ENCODE measurements at regions not wholly inside any gene's neighbourhood (a gene's known extent, or its start where the extent isn't known, plus 50 kb on each side); places are given as distances from the start of the nearest gene placed in this dataset.

DNA sequence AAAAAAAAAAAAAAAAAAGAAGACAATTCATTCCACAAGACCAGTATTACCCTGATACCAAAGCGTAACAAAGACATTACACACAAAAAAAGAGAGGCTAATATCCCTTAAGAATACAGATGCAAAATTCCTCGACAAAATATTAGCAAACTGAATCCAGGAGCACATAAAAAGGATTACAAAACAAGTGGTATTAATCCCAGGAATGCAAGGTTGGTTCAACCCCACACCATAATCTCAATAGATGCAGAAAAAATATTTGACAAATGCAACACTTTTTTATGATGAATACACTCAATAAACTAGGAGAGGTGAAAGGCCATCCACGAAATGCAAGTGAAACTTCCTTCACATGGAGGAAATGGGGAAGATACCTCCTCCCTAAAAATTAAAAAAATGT is 80.1 kb upstream of the TLR4 start:
- TF ChIP-seq, protein P1, sequence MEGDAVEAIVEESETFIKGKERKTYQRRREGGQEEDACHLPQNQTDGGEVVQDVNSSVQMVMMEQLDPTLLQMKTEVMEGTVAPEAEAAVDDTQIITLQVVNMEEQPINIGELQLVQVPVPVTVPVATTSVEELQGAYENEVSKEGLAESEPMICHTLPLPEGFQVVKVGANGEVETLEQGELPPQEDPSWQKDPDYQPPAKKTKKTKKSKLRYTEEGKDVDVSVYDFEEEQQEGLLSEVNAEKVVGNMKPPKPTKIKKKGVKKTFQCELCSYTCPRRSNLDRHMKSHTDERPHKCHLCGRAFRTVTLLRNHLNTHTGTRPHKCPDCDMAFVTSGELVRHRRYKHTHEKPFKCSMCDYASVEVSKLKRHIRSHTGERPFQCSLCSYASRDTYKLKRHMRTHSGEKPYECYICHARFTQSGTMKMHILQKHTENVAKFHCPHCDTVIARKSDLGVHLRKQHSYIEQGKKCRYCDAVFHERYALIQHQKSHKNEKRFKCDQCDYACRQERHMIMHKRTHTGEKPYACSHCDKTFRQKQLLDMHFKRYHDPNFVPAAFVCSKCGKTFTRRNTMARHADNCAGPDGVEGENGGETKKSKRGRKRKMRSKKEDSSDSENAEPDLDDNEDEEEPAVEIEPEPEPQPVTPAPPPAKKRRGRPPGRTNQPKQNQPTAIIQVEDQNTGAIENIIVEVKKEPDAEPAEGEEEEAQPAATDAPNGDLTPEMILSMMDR (IDR thresholded peaks at IDR 0.05; ENCODE audit: insufficient read depth, low read length, poor library complexity, severe bottlenecking): no peak
- no peak for TF ChIP-seq EZH2phosphoT487 (conservative IDR thresholded peaks at IDR 0.05; ENCODE audit: low read length)
